IMR-90 (cell line): ENCODE measurements at regions not wholly inside any gene's neighbourhood (a gene's known extent, or its start where the extent isn't known, plus 50 kb on each side); places are given as distances from the start of the nearest gene placed in this dataset.

Source experiments
- ATAC-seq: fragments of 200-7000 bp; cut with Tn5 transposase; 2 replicates; pipeline ENCODE4 v1.9.1; 2020; ENCODE audit warnings: low read depth, mild to moderate bottlenecking, moderate library complexity
- BruUV-seq: library from RNA; stranded (reverse); fragments of 400-500 nt; replicated peaks from 2 replicates; lab custom pipeline; 2021; lab: Mats Ljungman, UMichigan
- CTCF ChIA-PET: fragments of 300-600 bp; formaldehyde crosslinking; extraction: SDS; loops from one replicate; lab custom pipeline; 2021; ENCODE audit warnings: antibody characterized with exemption; lab: Yijun Ruan, JAX
- POLR2A ChIA-PET: fragments of 300-600 bp; sonication (Branson Sonifier 250); formaldehyde crosslinking; loops from one replicate; lab custom pipeline; 2022; ENCODE audit warnings: antibody characterized with exemption; ENCODE audit not compliant: unreplicated experiment; lab: Charles Lee
- DNase-seq: peaks from one replicate; pipeline ENCODE4 v3.0.0; 2013
- H2AFZ ChIP-seq: replicated peaks from 2 replicates; pipeline ENCODE3; 2013; ENCODE audit warnings: low read length, mild to moderate bottlenecking; ENCODE audit not compliant: poor library complexity
- H2AK5ac ChIP-seq: 2 replicates; pipeline ENCODE4 v1.6.1; 2013; ENCODE audit warnings: low read depth, low read length, inconsistent platforms
- H2AK9ac ChIP-seq: replicated peaks from 2 replicates; pipeline ENCODE3; 2013; ENCODE audit warnings: mild to moderate bottlenecking, low read depth, low read length, moderate library complexity; ENCODE audit not compliant: poor library complexity
- H2BK120ac ChIP-seq: 2 replicates; pipeline ENCODE4 v1.6.1; 2013; ENCODE audit warnings: low read depth, low read length, inconsistent platforms
- H2BK15ac ChIP-seq: 3 replicates; pipeline ENCODE4 v1.6.1; 2013; ENCODE audit warnings: low read depth, low read length, inconsistent platforms
- H2BK20ac ChIP-seq: 2 replicates; pipeline ENCODE4 v1.6.1; 2013; ENCODE audit warnings: low read depth, mild to moderate bottlenecking, inconsistent platforms, low read length, moderate library complexity
- H2BK5ac ChIP-seq: 2 replicates; pipeline ENCODE4 v1.6.1; 2013; ENCODE audit warnings: mild to moderate bottlenecking, low read depth, low read length, inconsistent platforms; ENCODE audit not compliant: poor library complexity, severe bottlenecking
- H3K14ac ChIP-seq: replicated peaks from 2 replicates; pipeline ENCODE4 v1.6.1; 2013; ENCODE audit warnings: low read depth, low read length, inconsistent platforms
- H3K18ac ChIP-seq: 2 replicates; pipeline ENCODE4 v1.6.1; 2013; ENCODE audit warnings: low read depth, low read length, control low read depth
- H3K23ac ChIP-seq: 2 replicates; pipeline ENCODE4 v1.6.1; 2013; ENCODE audit warnings: low read depth, low read length, inconsistent platforms
- H3K27ac ChIP-seq: 2 replicates; pipeline ENCODE4 v1.5.1; 2013; ENCODE audit warnings: mild to moderate bottlenecking, control low read depth, low read length; ENCODE audit not compliant: insufficient read depth
- H3K27me3 ChIP-seq: 2 replicates; pipeline ENCODE4 v1.6.1; 2013; ENCODE audit warnings: low read length; ENCODE audit not compliant: control insufficient read depth, insufficient read depth
- H3K36me3 ChIP-seq: 2 replicates; pipeline ENCODE4 v1.6.1; 2013; ENCODE audit warnings: low read length, mixed read lengths; ENCODE audit not compliant: control insufficient read depth, insufficient read depth
- H3K4ac ChIP-seq: 2 replicates; pipeline ENCODE4 v1.6.1; 2013; ENCODE audit warnings: low read depth, low read length, inconsistent platforms
- H3K4me1 ChIP-seq: 2 replicates; pipeline ENCODE4 v1.6.1; 2013; ENCODE audit warnings: low read length, mixed read lengths; ENCODE audit not compliant: control insufficient read depth, insufficient read depth
- H3K4me2 ChIP-seq: 2 replicates; pipeline ENCODE4 v1.6.1; 2013; ENCODE audit warnings: low read depth, mild to moderate bottlenecking, control low read depth, low read length, moderate library complexity
- H3K4me3 ChIP-seq: 2 replicates; pipeline ENCODE4 v1.5.1; 2013; ENCODE audit warnings: low read depth, mild to moderate bottlenecking, control low read depth, low read length, moderate library complexity; ENCODE audit not compliant: insufficient read depth
- H3K56ac ChIP-seq: 2 replicates; pipeline ENCODE4 v1.6.1; 2013; ENCODE audit warnings: low read length, inconsistent platforms; ENCODE audit not compliant: insufficient read depth; ENCODE audit errors: extremely low read depth
- H3K79me1 ChIP-seq, 2 experiments: 2 replicates each; pipeline ENCODE4 v1.6.1; 2013; ENCODE audit warnings: low read length in 2 of 2, inconsistent platforms in 1 of 2, low read depth in 1 of 2
- H3K9ac ChIP-seq: 2 replicates; pipeline ENCODE4 v1.6.1; 2013; ENCODE audit warnings: low read depth, low read length, control low read depth
- H3K9me1 ChIP-seq: 2 replicates; pipeline ENCODE4 v1.6.1; 2013; ENCODE audit warnings: low read length, inconsistent platforms; ENCODE audit not compliant: insufficient read depth
- H3K9me3 ChIP-seq: 2 replicates; pipeline ENCODE4 v1.6.1; 2013; ENCODE audit warnings: low read length; ENCODE audit not compliant: control insufficient read depth, insufficient read depth
- H4K20me1 ChIP-seq: 2 replicates; pipeline ENCODE4 v1.6.1; 2013; ENCODE audit warnings: low read length, inconsistent platforms; ENCODE audit not compliant: insufficient read depth
- H4K5ac ChIP-seq: 2 replicates; pipeline ENCODE4 v1.6.1; 2013; ENCODE audit warnings: mild to moderate bottlenecking, low read depth, low read length, control low read depth
- H4K8ac ChIP-seq, 2 experiments: 2 replicates each; pipeline ENCODE4 v1.6.1; 2013; ENCODE audit warnings: low read depth in 2 of 2, low read length in 2 of 2, control low read depth in 1 of 2, inconsistent platforms in 1 of 2
- H4K91ac ChIP-seq: 2 replicates; pipeline ENCODE4 v1.6.1; 2013; ENCODE audit warnings: low read depth, low read length, inconsistent platforms; ENCODE audit not compliant: insufficient read depth
- BHLHE40 ChIP-seq: fragments of 150-350 bp; IDR thresholded peaks from 2 replicates; pipeline ENCODE4 v1.6.1; 2016; ENCODE audit warnings: mild to moderate bottlenecking, low read depth, low read length
- CEBPB ChIP-seq: IDR thresholded peaks from 2 replicates; pipeline ENCODE4 v1.6.1; 2012; ENCODE audit warnings: low read depth, low read length, improper control_type of control experiment
- CHD1 ChIP-seq: IDR thresholded peaks from 2 replicates; pipeline ENCODE4 v1.6.1; 2012; ENCODE audit warnings: low read depth, low read length, improper control_type of control experiment
- CTCF ChIP-seq: conservative IDR thresholded peaks from 2 replicates; pipeline ENCODE4 v1.5.1; 2012; ENCODE audit warnings: mild to moderate bottlenecking, low read depth, low read length, improper control_type of control experiment
- FOS ChIP-seq: fragments of 150-350 bp; IDR thresholded peaks from 2 replicates; pipeline ENCODE4 v1.6.1; 2016; ENCODE audit warnings: low read depth, low read length
- MAFK ChIP-seq: IDR thresholded peaks from 2 replicates; pipeline ENCODE4 v1.6.1; 2012; ENCODE audit warnings: low read depth, low read length, improper control_type of control experiment
- MAZ ChIP-seq: IDR thresholded peaks from 2 replicates; pipeline ENCODE4 v1.6.1; 2012; ENCODE audit warnings: low read depth, mild to moderate bottlenecking, low read length, improper control_type of control experiment, moderate library complexity, borderline replicate concordance
- MXI1 ChIP-seq: IDR thresholded peaks from 2 replicates; pipeline ENCODE4 v1.6.1; 2012; ENCODE audit warnings: low read depth, mild to moderate bottlenecking, low read length, moderate library complexity, borderline replicate concordance
- NFE2L2 ChIP-seq: fragments of 150-350 bp; IDR thresholded peaks from 2 replicates; pipeline ENCODE4 v1.6.1; 2016; ENCODE audit warnings: low read depth, mild to moderate bottlenecking, low read length
- POLR2A ChIP-seq: IDR thresholded peaks from 2 replicates; pipeline ENCODE4 v1.6.1; 2012; ENCODE audit warnings: mild to moderate bottlenecking, low read depth, low read length
- RAD21 ChIP-seq: IDR thresholded peaks from 2 replicates; pipeline ENCODE4 v1.6.1; 2012; ENCODE audit warnings: low read length, improper control_type of control experiment
- RCOR1 ChIP-seq: IDR thresholded peaks from 2 replicates; pipeline ENCODE4 v1.6.1; 2012; ENCODE audit warnings: mild to moderate bottlenecking, low read length, improper control_type of control experiment; ENCODE audit not compliant: insufficient replicate concordance
- RFX5 ChIP-seq: IDR thresholded peaks from 2 replicates; pipeline ENCODE4 v1.8.0; 2012; ENCODE audit warnings: low read depth, mild to moderate bottlenecking, low read length, moderate library complexity
- SMC3 ChIP-seq: fragments of 150-350 bp; IDR thresholded peaks from 2 replicates; pipeline ENCODE4 v1.6.1; 2016; ENCODE audit warnings: low read depth, mild to moderate bottlenecking, antibody characterized with exemption, low read length, moderate library complexity
- WGBS, 2 experiments: methylation state at CpG; one replicate each; pipeline versions ENCODE4 v1.1.5 to v1.1.7; 2013; ENCODE audit warnings: missing lambda C conversion rate in 2 of 2; ENCODE audit not compliant: insufficient read length in 1 of 2; ENCODE audit errors: extremely low coverage in 2 of 2; 5-methylcytosine and 5-hydroxymethylcytosine counted together
- dilution Hi-C: fragments of 300-500 bp; cut with HindIII; formaldehyde crosslinking; loops from one replicate; pipeline ENCODE4 v1.14.3; 2018; ENCODE audit warnings: low sequenced_read_pairs; ENCODE audit not compliant: unreplicated experiment
- in situ Hi-C: fragments of 300-500 bp; cut with MboI; formaldehyde crosslinking; loops from 3 replicates; pipeline ENCODE4 v1.14.3; 2019; ENCODE audit warnings: low sequenced_read_pairs, inconsistent platforms, mixed read lengths
- intact Hi-C: fragments of 100-400 bp; cut with micrococcal nuclease; formaldehyde crosslinking; loops from 2 replicates; pipeline ENCODE4 v1.10.0; 2022
- TF ChIP-seq, protein P1 (sequence below): fragments of 150-350 bp; IDR thresholded peaks from 2 replicates; pipeline ENCODE4 v1.6.1; 2017; ENCODE audit warnings: mild to moderate bottlenecking, antibody characterized with exemption, low read length, low read depth
- TF ChIP-seq, protein P2 (sequence below): fragments of 150-350 bp; IDR thresholded peaks from 2 replicates; pipeline ENCODE4 v1.6.1; 2016; ENCODE audit warnings: low read depth, mild to moderate bottlenecking, low read length, moderate library complexity, borderline replicate concordance

DNA sequence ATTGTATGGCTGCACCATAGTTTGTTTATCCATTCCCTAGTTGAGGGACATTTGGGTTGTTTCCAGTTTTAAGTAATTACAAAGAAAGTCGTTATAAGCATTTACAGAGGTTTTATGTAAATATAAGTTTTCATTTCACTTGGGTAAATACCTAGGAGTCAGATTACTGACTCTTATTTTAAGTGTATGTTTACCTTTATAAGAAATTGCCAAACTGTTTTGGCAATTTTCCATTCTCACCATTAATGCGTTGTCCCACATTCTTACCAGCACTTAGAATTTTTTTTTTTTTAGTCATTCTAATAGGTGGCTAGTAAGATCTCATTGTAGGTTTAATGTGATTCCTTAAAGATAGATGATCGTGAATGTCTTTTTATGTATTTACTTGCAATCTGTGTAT, 121.5 kb upstream of the NR3C2 start:
- Histone ChIP-seq H3K79me1 (no peaks in the 10 kb centered on the region), H3K9me3 (no peaks in the 10 kb centered on the region), H3K14ac (no peak overlapping the region), H3K9me1 (no peaks in the 10 kb centered on the region), H3K4ac (no peak overlapping the region), H3K23ac (no peak overlapping the region), H2BK120ac (no peak overlapping the region), H4K5ac (no peak overlapping the region), H3K36me3 (no peaks in the 10 kb centered on the region), H3K4me3 (no peak overlapping the region), H2BK20ac (no peak overlapping the region), H3K27me3 (no peaks in the 10 kb centered on the region), H2AK5ac (no peak overlapping the region), H4K91ac (no peak overlapping the region), H3K4me1 (no peaks in the 10 kb centered on the region), H2BK15ac (no peak overlapping the region), H4K20me1 (no peaks in the 10 kb centered on the region), H4K8ac (no peak overlapping the region), H3K18ac (no peak overlapping the region), H3K56ac (no peak overlapping the region), H2AFZ (no peak overlapping the region), H2BK5ac (no peak overlapping the region), H3K4me2 (no peak overlapping the region), H3K27ac (no peak overlapping the region), H3K9ac (no peak overlapping the region), H2AK9ac (no peak overlapping the region)
- no peak for DNase-seq
- BruUV-seq: no TSS peak
- dilution Hi-C loops (no loop called here), intact Hi-C loops (no loop called here), in situ Hi-C loops (no loop called here)
- no CpG with 5 or more reads among the region's 3 CpGs for WGBS, 2 experiments
- ChIA-PET POLR2A (no interaction called here), CTCF (no interaction called here)
- no peak for TF ChIP-seq CEBPB
- TF ChIP-seq RFX5: no peak
- no peak for TF ChIP-seq MAZ
- no peak for TF ChIP-seq NFE2L2
- no peak for TF ChIP-seq BHLHE40
- TF ChIP-seq RAD21: no peak
- TF ChIP-seq SMC3: no peak
- TF ChIP-seq CTCF: no peak
- TF ChIP-seq MXI1: no peak
- no peak for TF ChIP-seq MAFK
- TF ChIP-seq CHD1: no peak
- TF ChIP-seq FOS: no peak
- TF ChIP-seq, protein P1, sequence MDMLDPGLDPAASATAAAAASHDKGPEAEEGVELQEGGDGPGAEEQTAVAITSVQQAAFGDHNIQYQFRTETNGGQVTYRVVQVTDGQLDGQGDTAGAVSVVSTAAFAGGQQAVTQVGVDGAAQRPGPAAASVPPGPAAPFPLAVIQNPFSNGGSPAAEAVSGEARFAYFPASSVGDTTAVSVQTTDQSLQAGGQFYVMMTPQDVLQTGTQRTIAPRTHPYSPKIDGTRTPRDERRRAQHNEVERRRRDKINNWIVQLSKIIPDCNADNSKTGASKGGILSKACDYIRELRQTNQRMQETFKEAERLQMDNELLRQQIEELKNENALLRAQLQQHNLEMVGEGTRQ: no peak
- TF ChIP-seq, protein P2, sequence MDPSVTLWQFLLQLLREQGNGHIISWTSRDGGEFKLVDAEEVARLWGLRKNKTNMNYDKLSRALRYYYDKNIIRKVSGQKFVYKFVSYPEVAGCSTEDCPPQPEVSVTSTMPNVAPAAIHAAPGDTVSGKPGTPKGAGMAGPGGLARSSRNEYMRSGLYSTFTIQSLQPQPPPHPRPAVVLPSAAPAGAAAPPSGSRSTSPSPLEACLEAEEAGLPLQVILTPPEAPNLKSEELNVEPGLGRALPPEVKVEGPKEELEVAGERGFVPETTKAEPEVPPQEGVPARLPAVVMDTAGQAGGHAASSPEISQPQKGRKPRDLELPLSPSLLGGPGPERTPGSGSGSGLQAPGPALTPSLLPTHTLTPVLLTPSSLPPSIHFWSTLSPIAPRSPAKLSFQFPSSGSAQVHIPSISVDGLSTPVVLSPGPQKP: no peak
- TF ChIP-seq POLR2A: no peak
- no peak for TF ChIP-seq RCOR1
- ATAC-seq: no peak
